Tibial artery (tissue), 4 donors: ENCODE measurements at regions not wholly inside any gene's neighbourhood (a gene's known extent, or its start where the extent isn't known, plus 50 kb on each side); places are given as distances from the start of the nearest gene placed in this dataset.
A peak's percentile ranks its signal among the peaks of the same experiment; 100 is the strongest.

Experiments used
- DNase-seq, 2 donors: peaks; one replicate each; pipeline ENCODE4 v3.0.0-alpha.2; 2019
- H3K27ac ChIP-seq, 2 donors: fragments of 200-600 bp; sonication (generic) in 1 of 2; 1 replicate in 1 of 2; 2 replicates in 1 of 2; pipeline ENCODE4 v1.5.1; 2018 to 2019; ENCODE audit warnings: mild to moderate bottlenecking in 1 of 2
- H3K27me3 ChIP-seq, 2 donors: fragments of 200-600 bp; sonication (generic) in 1 of 2; one replicate each; pipeline versions ENCODE4 v1.5.1 to v1.6.0; 2016 to 2019
- H3K36me3 ChIP-seq, 3 donors: fragments of 200-600 bp; sonication (generic) in 2 of 3; one replicate each; pipeline ENCODE4 v1.5.1; 2016 to 2019; ENCODE audit warnings: mild to moderate bottlenecking in 2 of 3
- H3K4me1 ChIP-seq, 4 donors: fragments of 200-600 bp; sonication (generic) in 2 of 4; 1 replicate in 3 of 4; 2 replicates in 1 of 4; pipeline ENCODE4 v1.5.1; 2016 to 2019
- H3K4me3 ChIP-seq, 2 donors: fragments of 200-600 bp; sonication (generic) in 1 of 2; 1 replicate in 1 of 2; 2 replicates in 1 of 2; pipeline ENCODE4 v1.5.1; 2018 to 2019; ENCODE audit warnings: mild to moderate bottlenecking in 2 of 2
- H3K9me3 ChIP-seq, 3 donors: fragments of 200-600 bp; sonication (generic) in 1 of 3; one replicate each; pipeline ENCODE4 v1.5.1; 2016 to 2019
- CTCF ChIP-seq, 2 experiments: fragments of 200-600 bp in 1 of 2; fragments of 450-650 bp in 1 of 2; IDR thresholded peaks; one replicate each; pipeline ENCODE4 v1.5.1; 2017 to 2019; ENCODE audit warnings: antibody characterized with exemption in 2 of 2, mild to moderate bottlenecking in 1 of 2, moderate library complexity in 1 of 2
- intact Hi-C: fragments of 100-400 bp; cut with DNase I; formaldehyde crosslinking; loops from one replicate; pipeline ENCODE4 v1.15.0; 2023; ENCODE audit warnings: low total_unique reads

- intact Hi-C loops, result no loop called here
- no peaks in the 10 kb centered on the region for H3K4me1 ChIP-seq
- H3K27me3 ChIP-seq, result no peaks in the 10 kb centered on the region
- H3K27ac ChIP-seq, result no peak overlapping the region
- H3K9me3 ChIP-seq, result no peaks in the 10 kb centered on the region
- H3K4me3 ChIP-seq, result no peak overlapping the region
- TF ChIP-seq CTCF (IDR thresholded peaks at IDR 0.05), result no peak
- H3K36me3 ChIP-seq, result no peaks in the 10 kb centered on the region
- no peak for DNase-seq
Observed at GRCh38 chr11:106427736-106428135, 350.3 kb downstream of the AASDHPPT start.

GRCh38 chr11:106442032-106442431 lies 364.6 kb downstream of the AASDHPPT start:
- no peaks in the 10 kb centered on the region for H3K9me3 ChIP-seq
- no peak for TF ChIP-seq CTCF (IDR thresholded peaks at IDR 0.05)
- H3K27ac ChIP-seq, result no peak overlapping the region
- no peaks in the 10 kb centered on the region for H3K36me3 ChIP-seq
- H3K4me1 ChIP-seq, result no peaks in the 10 kb centered on the region
- DNase-seq, result no peak
- intact Hi-C loops, result no loop called here
- no peak overlapping the region for H3K4me3 ChIP-seq
- no peaks in the 10 kb centered on the region for H3K27me3 ChIP-seq

- Histone ChIP-seq H3K4me1 (no peaks in the 10 kb centered on the region), H3K27ac (no peak overlapping the region)
Observed at GRCh38 chr11:106446302-106446701, 368.8 kb downstream of the AASDHPPT start.

GRCh38 chr11:106446955-106447354 lies 369.5 kb downstream of the AASDHPPT start:
- intact Hi-C loops, result no loop called here
- DNase-seq, result no peak
- H3K4me3 ChIP-seq, result no peak overlapping the region
- TF ChIP-seq CTCF (IDR thresholded peaks at IDR 0.05), result no peak
- no peak overlapping the region for H3K27ac ChIP-seq
- no peaks in the 10 kb centered on the region for H3K36me3 ChIP-seq
- no peaks in the 10 kb centered on the region for H3K27me3 ChIP-seq
- H3K9me3 ChIP-seq, result no peaks in the 10 kb centered on the region
- no peaks in the 10 kb centered on the region for H3K4me1 ChIP-seq

More at GRCh38 chr11:106446302-106446701, 368.8 kb downstream of the AASDHPPT start:
- H3K9me3 ChIP-seq, result no peaks in the 10 kb centered on the region
- no peak for DNase-seq
- no peak for TF ChIP-seq CTCF (IDR thresholded peaks at IDR 0.05)
- H3K4me3 ChIP-seq, result no peak overlapping the region
- intact Hi-C loops, result no loop called here
- H3K27me3 ChIP-seq, result no peaks in the 10 kb centered on the region
- H3K36me3 ChIP-seq, result no peaks in the 10 kb centered on the region

GRCh38 chr11:106447631-106448191 lies 370.2 kb downstream of the AASDHPPT start:
- H3K27ac ChIP-seq, result no peak overlapping the region
- intact Hi-C loops, result no loop called here
- no peaks in the 10 kb centered on the region for H3K9me3 ChIP-seq
- H3K4me1 ChIP-seq, result no peaks in the 10 kb centered on the region
- no peak for TF ChIP-seq CTCF (IDR thresholded peaks at IDR 0.05)
- no peaks in the 10 kb centered on the region for H3K36me3 ChIP-seq
- H3K4me3 ChIP-seq, result no peak overlapping the region
- H3K27me3 ChIP-seq, result no peaks in the 10 kb centered on the region
- DNase-seq, result peak in 1 of 2 donors; percentile 26

GRCh38 chr11:106449763-106450162 lies 372.3 kb downstream of the AASDHPPT start:
- Histone ChIP-seq H3K4me1 (no peaks in the 10 kb centered on the region), H3K27me3 (no peaks in the 10 kb centered on the region), H3K27ac (no peak overlapping the region), H3K9me3 (no peaks in the 10 kb centered on the region), H3K4me3 (no peak overlapping the region), H3K36me3 (no peaks in the 10 kb centered on the region)
- TF ChIP-seq CTCF (IDR thresholded peaks at IDR 0.05), result no peak
- no peak for DNase-seq
- intact Hi-C loops, result no loop called here
